ENCODE measurements at regions not wholly inside any gene's neighbourhood (a gene's known extent, or its start where the extent isn't known, plus 50 kb on each side); places are given as distances from the start of the nearest gene placed in this dataset.

DNA sequence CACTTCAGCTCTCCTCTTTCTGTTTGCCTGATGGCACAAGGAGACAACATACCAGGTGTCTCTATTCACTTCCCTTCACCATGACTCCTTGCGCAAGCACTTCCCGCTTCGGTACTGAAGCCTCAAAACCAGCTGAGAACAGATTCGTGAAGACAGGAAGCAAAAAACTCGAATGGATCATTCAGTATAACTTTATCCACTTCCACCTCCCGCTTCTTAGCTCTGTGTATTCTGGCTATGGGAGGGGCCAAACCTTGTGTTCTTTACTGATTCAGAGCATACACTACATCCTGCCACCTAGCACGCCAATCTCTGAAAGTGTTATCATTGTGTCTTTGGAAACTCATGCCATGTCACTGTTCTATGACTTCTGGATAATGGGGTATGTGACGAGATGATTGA is 62.2 kb upstream of the ADA2 start:
- TF ChIP-seq, protein P1, sequence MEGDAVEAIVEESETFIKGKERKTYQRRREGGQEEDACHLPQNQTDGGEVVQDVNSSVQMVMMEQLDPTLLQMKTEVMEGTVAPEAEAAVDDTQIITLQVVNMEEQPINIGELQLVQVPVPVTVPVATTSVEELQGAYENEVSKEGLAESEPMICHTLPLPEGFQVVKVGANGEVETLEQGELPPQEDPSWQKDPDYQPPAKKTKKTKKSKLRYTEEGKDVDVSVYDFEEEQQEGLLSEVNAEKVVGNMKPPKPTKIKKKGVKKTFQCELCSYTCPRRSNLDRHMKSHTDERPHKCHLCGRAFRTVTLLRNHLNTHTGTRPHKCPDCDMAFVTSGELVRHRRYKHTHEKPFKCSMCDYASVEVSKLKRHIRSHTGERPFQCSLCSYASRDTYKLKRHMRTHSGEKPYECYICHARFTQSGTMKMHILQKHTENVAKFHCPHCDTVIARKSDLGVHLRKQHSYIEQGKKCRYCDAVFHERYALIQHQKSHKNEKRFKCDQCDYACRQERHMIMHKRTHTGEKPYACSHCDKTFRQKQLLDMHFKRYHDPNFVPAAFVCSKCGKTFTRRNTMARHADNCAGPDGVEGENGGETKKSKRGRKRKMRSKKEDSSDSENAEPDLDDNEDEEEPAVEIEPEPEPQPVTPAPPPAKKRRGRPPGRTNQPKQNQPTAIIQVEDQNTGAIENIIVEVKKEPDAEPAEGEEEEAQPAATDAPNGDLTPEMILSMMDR (conservative IDR thresholded peaks at IDR 0.05 in 1 of 2, IDR thresholded peaks at IDR 0.05 in 1 of 2; ENCODE audit: extremely low read depth in 1 of 2, insufficient read depth in 1 of 2, low read depth in 1 of 2, low read length in 2 of 2), result no peak
- TF ChIP-seq EZH2 (IDR thresholded peaks at IDR 0.05; ENCODE audit: borderline replicate concordance, low read length), result no peak
